ENCODE measurements at regions not wholly inside any gene's neighbourhood (a gene's known extent, or its start where the extent isn't known, plus 50 kb on each side); places are given as distances from the start of the nearest gene placed in this dataset. TPM values are rescaled to one million over a fixed set of nuclear protein-coding genes. Genes with fewer than 3 reads are reported as not detected.

Small RNAs in the stretch of these regions (microRNA-seq; reads per million reads assigned to microRNA genes)
- gene MIR583 = not detected

All from activated naive CD8-positive, alpha-beta T cell treated with anti-CD3 and anti-CD28 coated beads, Interleukin-2, amount 10 ng/mL, durations not matched to agents 7 days and 5 days (primary cell).